ENCODE measurements at regions not wholly inside any gene's neighbourhood (a gene's known extent, or its start where the extent isn't known, plus 50 kb on each side); places are given as distances from the start of the nearest gene placed in this dataset.

- Histone ChIP-seq H3K27me3 (ENCODE audit: insufficient read depth, low read length) (no peaks in the 10 kb centered on the region), H4K8ac (replicated peaks; ENCODE audit: insufficient read length, low read depth, low read length) (no peak overlapping the region), H3K23me2 (ENCODE audit: insufficient read length, low read depth, low read length, poor library complexity, severe bottlenecking) (no peaks in the 10 kb centered on the region), H3K79me2 (ENCODE audit: insufficient read depth, low read length) (no peaks in the 10 kb centered on the region), H3T11ph (ENCODE audit: low read length) (no peak overlapping the region), H3K4me2 (ENCODE audit: insufficient read depth, insufficient read length, low read length) (no peak overlapping the region), H3K4ac (ENCODE audit: low read depth, low read length) (no peak overlapping the region), H4K5ac (ENCODE audit: insufficient read length, low read depth, low read length) (no peak overlapping the region), H3K27ac (ENCODE audit: insufficient read length, low read depth, low read length) (no peak overlapping the region), H4K20me1 (ENCODE audit: control insufficient read depth, insufficient read depth, insufficient read length) (no peaks in the 10 kb centered on the region), H3K9me3 (ENCODE audit: control insufficient read depth, low read depth, low read length) (no peaks in the 10 kb centered on the region), H2BK20ac (ENCODE audit: low read depth, low read length, poor library complexity, severe bottlenecking) (no peak overlapping the region), H2AFZ (ENCODE audit: low read length) (no peak overlapping the region), H3K4me1 (ENCODE audit: insufficient read depth, low read length) (no peaks in the 10 kb centered on the region; the same call in 1 of the 2 replicates), H2BK12ac (ENCODE audit: insufficient read length, low read depth, low read length) (no peak overlapping the region), H3K9ac (ENCODE audit: extremely low read depth, insufficient read length, low read length) (no peak overlapping the region), H2AK5ac (ENCODE audit: insufficient read length, low read length) (no peak overlapping the region), H4K91ac (ENCODE audit: insufficient read length, low read depth, low read length) (no peak overlapping the region), H2BK15ac (ENCODE audit: low read depth, low read length) (no peak overlapping the region), H3K14ac (ENCODE audit: insufficient read depth, low read length) (no peak overlapping the region), H2BK120ac (ENCODE audit: low read depth, low read length, poor library complexity, severe bottlenecking) (no peak overlapping the region), H3K18ac (ENCODE audit: insufficient read length, low read depth, low read length) (no peak overlapping the region), H2BK5ac (ENCODE audit: insufficient read length, low read length) (no peak overlapping the region), H3K23ac (ENCODE audit: insufficient read length, low read depth, low read length) (no peak overlapping the region), H3K56ac (ENCODE audit: insufficient read length, low read depth, low read length) (no peak overlapping the region), H3K79me1 (ENCODE audit: insufficient read depth, low read depth, low read length, poor library complexity, severe bottlenecking) (no peaks in the 10 kb centered on the region)
- WGBS (ENCODE audit: extremely low coverage, insufficient read length, low lambda C conversion rate) = no CpG with 5 or more reads among the region's 11 CpGs
- TF ChIP-seq CTCF (conservative IDR thresholded peaks at IDR 0.05) = no peak
- Mint-ChIP-seq H3K9me3 (peaks cover 12% of the 10 kb centered on the region in 2 experiments), H3K4me1 (peaks cover 6 to 12% of the 10 kb centered on the region in 2 experiments), H3K36me3 (ENCODE audit: insufficient read depth in 1 of 3, low read depth in 3 of 3) (peaks cover 3 to 13% (median 4%) of the 10 kb centered on the region in 3 experiments; a peak in 6 of 7 replicates), H3K27me3 (ENCODE audit: low read depth) (peaks cover 8% of the 10 kb centered on the region), H3K4me3 (no peak overlapping the region), H3K27ac (peak overlapping the region in 1 of 3 experiments; percentile 2; a peak in 1 of 7 replicates)
- no peak for DNase-seq
Measured at GRCh38 chr22:26768952-26769351, 111.6 kb downstream of the MIAT start.
